ENCODE measurements at regions not wholly inside any gene's neighbourhood (a gene's known extent, or its start where the extent isn't known, plus 50 kb on each side); places are given as distances from the start of the nearest gene placed in this dataset.

DNA sequence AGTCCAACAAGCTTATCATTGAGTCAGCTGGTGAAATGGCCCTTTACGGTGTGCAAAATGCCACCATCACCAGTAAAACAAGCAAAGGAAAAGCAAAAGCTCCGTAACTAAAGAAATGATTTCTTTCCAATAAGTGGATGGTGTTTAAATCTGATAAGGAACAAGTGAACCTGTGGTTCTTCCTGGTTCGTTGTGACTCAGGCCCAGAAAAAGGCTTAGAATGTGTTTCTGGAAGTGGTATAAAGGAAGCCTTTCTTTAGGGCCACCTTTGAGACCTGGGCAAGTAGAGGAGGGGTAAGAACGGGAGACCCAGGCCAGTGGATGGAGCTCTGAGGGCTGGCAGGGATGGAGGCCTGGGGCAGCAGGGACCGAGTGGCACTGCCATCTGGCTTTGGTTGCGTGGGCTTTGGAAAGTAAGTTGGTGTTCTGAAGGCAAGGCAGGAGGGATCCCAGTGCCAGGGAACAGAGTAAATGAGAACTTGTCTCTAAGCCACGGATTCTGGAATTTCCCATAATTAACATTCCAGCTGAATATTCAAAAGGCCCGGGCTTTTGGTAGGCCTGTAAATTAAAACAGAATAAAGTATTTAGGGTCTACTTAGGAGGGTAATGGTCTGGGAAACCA, 87.9 kb upstream of the LMO4 start:
- BruUV-seq (replicated peaks), result no TSS peak
- Histone ChIP-seq H3K4me1 (replicated peaks; ENCODE audit: insufficient read depth) (peaks cover 16% of the 10 kb centered on the region), H3K4me2 (no peak overlapping the region), H3K79me2 (ENCODE audit: low read depth) (no peaks in the 10 kb centered on the region), H3F3A (ENCODE audit: insufficient read depth, low read depth) (peaks cover 11% of the 10 kb centered on the region), H3K4me3 (no peak overlapping the region), H3K27me3 (ENCODE audit: insufficient read depth, low read depth) (no peaks in the 10 kb centered on the region), H4K20me1 (ENCODE audit: insufficient read depth) (no peaks in the 10 kb centered on the region), H3K9me2 (ENCODE audit: insufficient read depth) (no peaks in the 10 kb centered on the region), H3K9me3 (ENCODE audit: insufficient read depth, low read depth) (no peaks in the 10 kb centered on the region), H3K36me3 (ENCODE audit: low read depth) (no peaks in the 10 kb centered on the region), H2AFZ (no peak overlapping the region), H3K27ac (no peak overlapping the region)
- ChIA-PET POLR2A (ENCODE audit: unreplicated experiment) (no interaction called here), CTCF (no interaction called here)
- peak in 1 of 2 experiments; percentile 46 for DNase-seq
- intact Hi-C loops (cut with micrococcal nuclease; ENCODE audit: unreplicated experiment), result no loop called here
- TF ChIP-seq CTCF (conservative IDR thresholded peaks at IDR 0.05) (no peak), EZH2 (IDR thresholded peaks at IDR 0.05; ENCODE audit: low read depth) (no peak)

DNA sequence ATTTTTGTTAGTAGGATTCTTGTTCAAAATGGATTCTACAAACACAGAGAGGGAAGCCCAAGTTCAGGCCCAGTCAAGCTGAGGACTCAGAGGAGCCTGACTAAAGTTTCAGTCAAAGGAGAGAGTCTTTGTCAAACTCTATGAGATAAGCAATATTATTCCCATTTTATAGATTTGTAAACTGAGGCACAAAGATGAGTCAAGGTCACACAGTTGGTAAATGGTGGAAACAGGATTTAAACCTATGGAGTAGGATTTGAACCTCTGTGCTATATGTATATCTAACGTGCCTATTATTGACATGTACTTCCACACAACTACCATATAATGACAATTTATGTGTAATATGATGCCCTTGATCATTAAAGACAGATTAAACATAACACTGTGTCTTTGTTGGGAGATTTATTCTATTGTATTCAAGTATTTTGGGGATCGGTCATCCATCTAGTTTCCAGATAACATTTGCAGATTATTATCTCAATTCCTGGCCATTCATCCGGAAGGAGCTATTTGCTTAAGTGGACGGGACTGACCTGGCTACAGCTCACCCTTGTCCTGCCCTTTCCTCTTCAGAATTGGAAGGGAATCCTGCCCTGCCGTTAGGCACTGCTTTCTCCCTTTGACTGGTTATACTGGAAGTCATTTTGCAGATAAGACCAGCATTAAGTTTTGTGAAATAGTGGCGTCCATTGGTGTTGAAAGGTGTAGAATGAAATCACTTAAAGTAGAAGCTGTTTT, 86.1 kb upstream of the LMO4 start:
- DNase-seq, result peak; percentile 44 to 86
- intact Hi-C loops (cut with micrococcal nuclease; ENCODE audit: unreplicated experiment), result loop anchor here (2.0 kb wide), 1 partner anchor 102 kb away; no protein-coding TSS in a partner anchor

GRCh38 chr1:87243573-87243972, 85.1 kb upstream of the LMO4 start:
- Histone ChIP-seq H3K4me2 (peak overlapping the region; percentile 39; the same call in 1 of the 2 replicates), H3K36me3 (ENCODE audit: low read depth) (no peaks in the 10 kb centered on the region), H3K9me2 (ENCODE audit: insufficient read depth) (no peaks in the 10 kb centered on the region), H3K9me3 (ENCODE audit: insufficient read depth, low read depth) (peaks cover 3% of the 10 kb centered on the region; the same call in 1 of the 2 replicates), H3K4me3 (no peak overlapping the region), H3K4me1 (replicated peaks; ENCODE audit: insufficient read depth) (peaks cover 16% of the 10 kb centered on the region), H3K27ac (no peak overlapping the region), H3K27me3 (ENCODE audit: insufficient read depth, low read depth) (no peaks in the 10 kb centered on the region), H3F3A (ENCODE audit: insufficient read depth, low read depth) (peaks cover 11% of the 10 kb centered on the region), H2AFZ (peak overlapping the region; percentile 34; the same call in 1 of the 2 replicates), H3K79me2 (ENCODE audit: low read depth) (no peaks in the 10 kb centered on the region), H4K20me1 (ENCODE audit: insufficient read depth) (no peaks in the 10 kb centered on the region)
- intact Hi-C loops (cut with micrococcal nuclease; ENCODE audit: unreplicated experiment), result loop anchor here (2.0 kb wide), 1 partner anchor 103 kb away; no protein-coding TSS in a partner anchor
- no peak for TF ChIP-seq CTCF (conservative IDR thresholded peaks at IDR 0.05)
- POLR2A ChIA-PET (ENCODE audit: unreplicated experiment), result no interaction called here
- CTCF ChIA-PET, result no interaction called here
- DNase-seq, result no peak
- no TSS peak for BruUV-seq (replicated peaks)

More for the DNA sequence above, 86.1 kb upstream of the LMO4 start:
- peak overlapping the region; percentile 39 for H3K4me2 ChIP-seq
- H3K9me3 ChIP-seq (ENCODE audit: insufficient read depth, low read depth), result no peaks in the 10 kb centered on the region; the same call in 1 of the 2 replicates
- no peak overlapping the region for H3K4me3 ChIP-seq
- H4K20me1 ChIP-seq (ENCODE audit: insufficient read depth), result no peaks in the 10 kb centered on the region
- ChIA-PET CTCF (no interaction called here), POLR2A (ENCODE audit: unreplicated experiment) (interaction anchor here (0.5 to 0.7 kb wide), 6 partner anchors 16 to 412 kb away, joined by 3 to 6 read pairs (median 4); no protein-coding TSS in a partner anchor)
- no peaks in the 10 kb centered on the region for H3K79me2 ChIP-seq (ENCODE audit: low read depth)
- TF ChIP-seq EZH2 (IDR thresholded peaks at IDR 0.05; ENCODE audit: low read depth) (no peak), CTCF (conservative IDR thresholded peaks at IDR 0.05) (no peak)
- peak overlapping the region; percentile 34 for H2AFZ ChIP-seq
- H3K27ac ChIP-seq, result no peak overlapping the region
- H3K9me2 ChIP-seq (ENCODE audit: insufficient read depth), result no peaks in the 10 kb centered on the region
- BruUV-seq (replicated peaks), result no TSS peak
- no peaks in the 10 kb centered on the region for H3K36me3 ChIP-seq (ENCODE audit: low read depth)
- H3K4me1 ChIP-seq (replicated peaks; ENCODE audit: insufficient read depth), result peaks cover 16% of the 10 kb centered on the region
- H3K27me3 ChIP-seq (ENCODE audit: insufficient read depth, low read depth), result no peaks in the 10 kb centered on the region
- peaks cover 11% of the 10 kb centered on the region for H3F3A ChIP-seq (ENCODE audit: insufficient read depth, low read depth)
